ENCODE measurements at regions not wholly inside any gene's neighbourhood (a gene's known extent, or its start where the extent isn't known, plus 50 kb on each side); places are given as distances from the start of the nearest gene placed in this dataset.
"Not testable (repeated sequence)": the region's sequence is repeated elsewhere in the genome, so short reads cannot be mapped to it uniquely, and the experiment has no call there.

DNA sequence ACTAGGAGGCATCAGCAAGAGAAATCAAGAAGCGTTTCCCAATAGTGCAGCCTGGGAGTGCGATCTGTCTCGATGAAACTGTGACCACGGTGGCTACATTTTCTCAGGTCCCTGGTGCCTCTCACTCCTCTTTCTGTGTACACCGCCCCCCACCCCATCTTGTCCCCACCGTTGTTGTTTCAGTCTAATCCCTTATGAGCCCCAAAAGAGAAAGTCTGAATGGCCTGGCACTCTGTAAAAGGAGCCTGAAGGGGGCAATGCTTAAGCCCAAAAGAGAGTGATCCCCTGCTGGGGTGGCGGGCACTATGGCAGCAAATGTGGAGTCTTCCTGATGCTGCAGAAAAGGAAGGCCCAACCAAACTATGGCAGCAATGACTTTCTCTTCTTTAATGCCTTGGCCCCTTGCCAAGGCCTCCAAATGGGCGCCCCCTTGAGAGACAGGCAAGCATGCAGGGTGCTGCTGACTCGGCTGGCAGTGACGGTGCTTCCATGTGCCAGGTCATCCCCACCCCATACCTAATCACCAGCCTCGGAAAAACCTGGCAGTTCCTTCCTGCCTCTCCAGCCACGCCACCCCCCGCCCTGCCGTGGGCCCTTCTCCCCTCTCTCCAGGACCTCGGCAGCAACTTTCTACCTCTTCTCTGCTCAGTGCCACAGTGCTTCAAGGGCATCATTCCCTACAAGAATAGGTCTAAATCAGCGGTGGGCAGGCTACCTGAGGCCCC lies 123.0 kb downstream of the CYP26B1 start:
- no peak overlapping the region for H3K27ac Mint-ChIP-seq
- H3K36me3 Mint-ChIP-seq = no peaks in the 10 kb centered on the region
- ATAC-seq (no peak), DNase-seq (ENCODE audit: low spot score) (no peak)
- H3K27me3 Mint-ChIP-seq = peaks cover 0 to 3% of the 10 kb centered on the region in 2 donors
- H3K4me1 Mint-ChIP-seq (ENCODE audit: low read depth in 2 of 2) = no peaks in the 10 kb centered on the region
- H3K4me3 Mint-ChIP-seq = no peak overlapping the region
- no peaks in the 10 kb centered on the region for H3K9me3 Mint-ChIP-seq

DNA sequence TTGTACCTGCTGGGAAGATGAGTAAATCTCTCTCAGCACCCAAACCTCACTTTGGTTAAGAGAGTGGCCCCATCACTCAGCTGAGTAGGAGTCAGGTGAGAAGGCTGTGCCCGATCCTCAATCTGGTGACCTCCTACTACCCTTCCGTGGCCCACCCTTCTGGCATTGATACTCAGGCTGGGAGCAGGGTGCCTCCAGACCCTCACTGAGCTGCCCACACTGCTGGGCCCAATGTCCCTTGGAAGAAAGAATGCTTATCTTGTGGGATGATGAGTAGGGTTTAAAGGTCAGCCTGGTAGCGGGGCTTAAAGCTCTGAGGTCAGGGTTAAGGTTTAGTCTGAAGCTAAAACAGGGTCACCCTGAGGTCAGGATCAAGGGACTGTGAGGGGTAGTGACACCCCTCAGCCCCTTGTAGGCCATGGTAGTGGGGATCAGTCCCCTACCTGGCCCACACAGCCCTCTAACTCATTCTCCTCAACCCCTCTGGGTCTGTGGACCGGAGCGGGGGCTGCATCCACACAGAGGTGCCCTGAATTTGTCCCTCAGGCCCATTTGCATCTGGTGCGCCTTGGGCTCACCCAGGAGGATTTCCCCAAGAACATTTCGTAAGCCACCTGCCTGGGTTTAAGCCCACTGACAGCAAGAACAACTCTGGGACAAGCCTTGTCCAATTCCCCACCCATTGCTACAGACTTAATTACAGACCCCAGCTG lies 123.8 kb downstream of the CYP26B1 start:
- Mint-ChIP-seq H3K4me1 (ENCODE audit: low read depth in 2 of 2) (no peaks in the 10 kb centered on the region), H3K27ac (no peak overlapping the region), H3K27me3 (peaks cover 0 to 3% of the 10 kb centered on the region in 2 donors), H3K36me3 (no peaks in the 10 kb centered on the region), H3K4me3 (no peak overlapping the region), H3K9me3 (no peaks in the 10 kb centered on the region)
- no peak for DNase-seq (ENCODE audit: low spot score)
- ATAC-seq = peak in 1 of 2 donors; percentile 15

- not testable (repeated sequence) for H3K27ac Mint-ChIP-seq; H3K4me3 Mint-ChIP-seq; DNase-seq (ENCODE audit: low spot score); ATAC-seq; H3K4me1 Mint-ChIP-seq (ENCODE audit: low read depth in 2 of 2); H3K36me3 Mint-ChIP-seq; H3K9me3 Mint-ChIP-seq; H3K27me3 Mint-ChIP-seq
Measured at GRCh38 chr2:72021371-72021770, 126.3 kb downstream of the CYP26B1 start.

DNA sequence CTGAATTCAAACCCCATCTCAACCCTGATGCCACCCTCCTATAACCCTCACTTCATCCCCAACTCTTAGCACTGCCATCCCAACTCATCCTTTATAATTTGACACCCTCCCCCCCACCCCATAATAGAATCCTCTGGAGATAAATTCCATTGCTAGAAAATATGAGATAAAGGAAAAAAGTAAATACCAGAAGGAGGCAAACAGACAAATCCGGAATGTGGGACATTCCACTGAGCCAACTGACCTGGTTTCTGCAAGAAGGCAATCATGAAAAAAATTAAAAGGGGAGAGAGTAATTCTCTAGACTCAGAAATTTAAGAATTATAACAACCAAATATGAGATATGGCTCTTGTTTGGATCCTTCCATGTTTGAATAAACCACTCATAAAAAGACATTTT lies 132.4 kb downstream of the CYP26B1 start:
- H3K36me3 Mint-ChIP-seq = no peaks in the 10 kb centered on the region
- H3K4me3 Mint-ChIP-seq = no peak overlapping the region
- ATAC-seq = no peak
- peaks cover 0 to 5% of the 10 kb centered on the region in 2 donors for H3K27me3 Mint-ChIP-seq
- H3K9me3 Mint-ChIP-seq = no peaks in the 10 kb centered on the region
- no peaks in the 10 kb centered on the region for H3K4me1 Mint-ChIP-seq (ENCODE audit: low read depth in 2 of 2)
- H3K27ac Mint-ChIP-seq = no peak overlapping the region
- DNase-seq (ENCODE audit: low spot score) = no peak

DNA sequence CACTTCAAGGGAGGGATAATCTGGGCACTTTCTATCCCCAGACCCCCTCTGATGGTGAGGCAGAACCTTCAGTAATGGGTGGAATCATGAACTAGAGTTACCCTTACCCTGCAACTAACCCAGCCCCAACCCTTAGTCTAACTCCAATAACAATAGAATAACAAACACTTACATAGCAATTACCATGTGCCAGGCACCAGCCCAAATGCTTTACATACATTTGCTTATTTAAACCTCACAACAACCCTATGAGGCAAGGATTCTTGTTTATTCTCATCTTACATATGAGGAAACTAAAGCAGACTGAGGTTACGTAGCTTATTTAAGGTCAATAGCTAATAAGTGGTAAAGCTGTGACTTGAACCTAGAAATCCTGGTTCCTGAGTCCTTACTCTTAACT lies 132.8 kb downstream of the CYP26B1 start:
- Mint-ChIP-seq H3K4me3 (no peak overlapping the region), H3K36me3 (no peaks in the 10 kb centered on the region), H3K27me3 (peaks cover 0 to 5% of the 10 kb centered on the region in 2 donors), H3K9me3 (no peaks in the 10 kb centered on the region), H3K4me1 (ENCODE audit: low read depth in 2 of 2) (no peaks in the 10 kb centered on the region), H3K27ac (no peak overlapping the region)
- DNase-seq (ENCODE audit: low spot score) (no peak), ATAC-seq (no peak)

DNA sequence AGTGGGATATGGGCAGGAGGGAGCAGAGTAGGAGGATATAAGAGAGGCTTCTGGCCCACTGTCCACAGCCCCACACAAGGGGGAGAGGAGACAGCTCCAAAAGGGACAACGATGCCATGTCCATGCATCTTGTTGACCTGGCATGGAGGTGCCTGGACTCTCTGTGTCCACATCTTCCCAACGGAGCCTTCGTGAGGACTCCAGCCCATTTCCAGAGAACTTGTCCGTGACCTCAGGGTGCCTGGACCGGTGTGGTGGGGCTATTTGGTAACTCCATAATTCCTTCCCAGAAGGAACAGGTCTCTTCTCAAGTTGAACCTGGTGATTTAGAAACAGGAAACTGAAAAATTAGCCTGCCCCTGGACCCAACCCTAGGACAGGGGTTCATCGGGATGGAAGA lies 133.9 kb downstream of the CYP26B1 start:
- DNase-seq (ENCODE audit: low spot score) (no peak), ATAC-seq (no peak)
- Mint-ChIP-seq H3K4me3 (no peak overlapping the region), H3K9me3 (no peaks in the 10 kb centered on the region), H3K36me3 (no peaks in the 10 kb centered on the region), H3K27ac (no peak overlapping the region), H3K27me3 (peaks cover 0 to 5% of the 10 kb centered on the region in 2 donors), H3K4me1 (ENCODE audit: low read depth in 2 of 2) (no peaks in the 10 kb centered on the region)

DNA sequence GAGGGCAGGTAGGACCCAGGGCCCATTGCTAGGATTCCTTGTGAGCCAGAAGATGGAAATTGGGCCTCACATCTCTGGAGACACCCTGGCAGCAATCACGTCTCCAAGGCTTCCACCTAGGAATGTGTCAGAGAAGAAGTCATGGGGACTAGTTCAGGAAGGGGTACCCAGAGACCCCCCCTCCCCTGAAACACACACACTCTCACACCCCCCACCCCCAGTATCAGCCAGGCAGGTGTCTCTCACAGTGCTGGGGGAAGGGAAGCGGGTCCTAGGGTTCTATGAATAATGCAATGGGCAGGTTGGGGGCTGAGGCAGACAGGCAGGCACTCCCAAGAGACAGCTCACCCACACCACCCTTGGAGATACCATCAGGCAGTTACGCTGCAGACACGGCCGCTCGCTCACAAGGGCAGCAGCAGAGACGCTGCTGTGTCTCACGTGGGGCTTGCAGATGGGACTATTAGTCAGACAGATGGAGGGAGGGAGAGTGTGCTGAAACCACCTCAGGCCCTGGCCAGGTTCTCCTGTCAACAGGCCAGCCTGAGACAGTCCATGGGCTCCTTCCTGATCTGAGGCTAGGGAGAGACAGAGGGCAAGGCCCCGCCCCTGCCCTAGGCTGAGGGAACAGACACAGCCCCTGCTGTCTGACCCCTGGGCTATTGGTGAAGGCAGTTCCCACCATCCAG lies 134.6 kb downstream of the CYP26B1 start:
- no peaks in the 10 kb centered on the region for H3K4me1 Mint-ChIP-seq (ENCODE audit: low read depth in 2 of 2)
- ATAC-seq (peak; percentile 30 to 43), DNase-seq (ENCODE audit: low spot score) (no peak)
- H3K27me3 Mint-ChIP-seq = peaks cover 0 to 5% of the 10 kb centered on the region in 2 donors
- H3K4me3 Mint-ChIP-seq = no peak overlapping the region
- H3K9me3 Mint-ChIP-seq = no peaks in the 10 kb centered on the region
- no peak overlapping the region for H3K27ac Mint-ChIP-seq
- no peaks in the 10 kb centered on the region for H3K36me3 Mint-ChIP-seq

DNA sequence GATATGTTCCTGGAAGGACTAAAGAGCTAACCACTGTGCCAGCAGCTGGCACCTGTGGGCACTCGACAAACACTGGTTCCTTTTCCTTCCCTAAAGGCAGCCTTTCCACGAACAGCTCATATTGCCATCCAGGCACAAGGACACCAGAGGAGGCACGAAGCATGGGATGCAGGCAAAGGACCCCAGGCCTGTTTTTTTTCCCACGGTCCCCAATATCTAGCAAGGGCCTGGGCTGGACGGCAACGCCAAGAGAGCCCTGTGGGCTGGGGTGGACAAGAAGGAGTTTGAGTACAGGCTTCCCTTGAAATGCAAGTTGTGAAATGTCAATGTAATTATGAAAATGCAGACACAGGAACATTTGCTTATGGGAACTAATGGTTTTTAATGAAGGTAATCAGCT lies 135.9 kb downstream of the CYP26B1 start:
- DNase-seq (ENCODE audit: low spot score) (no peak), ATAC-seq (no peak)
- H3K27ac Mint-ChIP-seq = no peak overlapping the region
- no peaks in the 10 kb centered on the region for H3K9me3 Mint-ChIP-seq
- H3K36me3 Mint-ChIP-seq = no peaks in the 10 kb centered on the region
- peaks cover 0 to 5% of the 10 kb centered on the region in 2 donors for H3K27me3 Mint-ChIP-seq
- no peaks in the 10 kb centered on the region for H3K4me1 Mint-ChIP-seq (ENCODE audit: low read depth in 2 of 2)
- H3K4me3 Mint-ChIP-seq = no peak overlapping the region

GRCh38 chr2:72011370-72011689 lies 136.3 kb downstream of the CYP26B1 start:
- Mint-ChIP-seq H3K27ac (no peak overlapping the region), H3K9me3 (no peaks in the 10 kb centered on the region), H3K27me3 (peaks cover 0 to 5% of the 10 kb centered on the region in 2 donors), H3K36me3 (no peaks in the 10 kb centered on the region), H3K4me1 (ENCODE audit: low read depth in 2 of 2) (no peaks in the 10 kb centered on the region), H3K4me3 (no peak overlapping the region)
- DNase-seq (ENCODE audit: low spot score) (no peak), ATAC-seq (no peak)

DNA sequence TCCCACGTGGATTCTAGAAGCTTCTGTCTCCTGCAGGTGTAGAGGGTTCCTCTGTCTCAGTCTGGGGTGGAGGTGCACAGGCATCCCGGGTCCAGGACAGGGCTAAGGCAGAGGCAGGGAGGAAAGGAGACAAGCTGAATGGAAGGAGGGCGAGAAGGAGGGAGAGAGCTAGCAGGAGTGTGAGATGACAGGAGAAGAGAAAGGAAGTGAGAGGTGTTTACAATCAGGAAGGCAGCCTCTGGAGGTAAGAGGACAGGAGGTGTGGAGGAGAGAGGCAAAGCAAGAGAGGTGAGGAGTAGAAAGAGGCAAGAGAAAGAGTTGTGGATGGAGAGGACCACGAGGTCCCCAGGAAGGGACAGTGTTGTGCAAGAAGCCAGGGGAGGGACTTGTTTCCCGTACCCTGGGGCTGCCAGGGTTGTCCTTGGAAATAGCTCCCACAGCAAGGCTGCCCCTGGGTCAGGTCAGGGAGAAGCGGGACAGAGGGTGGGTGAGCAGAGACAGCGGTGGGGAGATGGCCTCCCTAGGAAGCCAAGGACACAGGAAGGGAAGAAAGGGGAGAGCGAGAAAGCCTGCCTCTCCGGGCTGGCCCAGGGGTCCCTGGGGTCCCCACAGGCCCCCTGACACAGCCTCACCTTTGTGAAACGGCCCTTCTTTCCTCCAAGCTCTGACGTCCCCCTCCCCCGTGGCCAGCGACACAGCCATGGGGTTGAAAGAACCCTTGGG lies 136.9 kb downstream of the CYP26B1 start:
- peaks cover 0 to 5% of the 10 kb centered on the region in 2 donors for H3K27me3 Mint-ChIP-seq

GRCh38 chr2:72008608-72009007 lies 139.1 kb downstream of the CYP26B1 start:
- no peaks in the 10 kb centered on the region for H3K9me3 Mint-ChIP-seq
- H3K4me1 Mint-ChIP-seq (ENCODE audit: low read depth in 2 of 2) = no peaks in the 10 kb centered on the region
- DNase-seq (ENCODE audit: low spot score) (no peak), ATAC-seq (no peak)
- peaks cover 0 to 5% of the 10 kb centered on the region in 2 donors for H3K27me3 Mint-ChIP-seq
- H3K27ac Mint-ChIP-seq = no peak overlapping the region
- no peaks in the 10 kb centered on the region for H3K36me3 Mint-ChIP-seq
- H3K4me3 Mint-ChIP-seq = no peak overlapping the region

More for the DNA sequence above, 136.9 kb downstream of the CYP26B1 start:
- Mint-ChIP-seq H3K4me3 (no peak overlapping the region), H3K27ac (no peak overlapping the region), H3K36me3 (no peaks in the 10 kb centered on the region), H3K4me1 (ENCODE audit: low read depth in 2 of 2) (no peaks in the 10 kb centered on the region), H3K9me3 (no peaks in the 10 kb centered on the region)
- no peak for ATAC-seq
- DNase-seq (ENCODE audit: low spot score) = no peak

- H3K27ac Mint-ChIP-seq = no peak overlapping the region
- no peaks in the 10 kb centered on the region for H3K9me3 Mint-ChIP-seq
- H3K4me3 Mint-ChIP-seq = no peak overlapping the region
- no peaks in the 10 kb centered on the region for H3K4me1 Mint-ChIP-seq (ENCODE audit: low read depth in 2 of 2)
- H3K36me3 Mint-ChIP-seq = no peaks in the 10 kb centered on the region
- ATAC-seq = no peak
- peaks cover 5 to 7% of the 10 kb centered on the region in 2 donors for H3K27me3 Mint-ChIP-seq
- DNase-seq (ENCODE audit: low spot score) = no peak
Measured at GRCh38 chr2:72007402-72007801, 140.3 kb downstream of the CYP26B1 start.

GRCh38 chr2:72006188-72006736 lies 141.4 kb downstream of the CYP26B1 start:
- no peak overlapping the region for H3K27ac Mint-ChIP-seq

More at GRCh38 chr2:72006188-72006736, 141.4 kb downstream of the CYP26B1 start:
- no peak for DNase-seq (ENCODE audit: low spot score)
- Mint-ChIP-seq H3K4me3 (no peak overlapping the region), H3K27me3 (peaks cover 5 to 8% of the 10 kb centered on the region in 2 donors), H3K36me3 (no peaks in the 10 kb centered on the region), H3K4me1 (ENCODE audit: low read depth in 2 of 2) (no peaks in the 10 kb centered on the region), H3K9me3 (no peaks in the 10 kb centered on the region)
- no peak for ATAC-seq

Data from natural killer cell treated with Interleukin-12 subunit alpha and Interleukin-12 subunit beta and Interleukin-15 and Interleukin-18, amount 100 ng/mL, for 72 hours (primary cell).